ENCODE measurements at regions not wholly inside any gene's neighbourhood (a gene's known extent, or its start where the extent isn't known, plus 50 kb on each side); places are given as distances from the start of the nearest gene placed in this dataset.

DNA sequence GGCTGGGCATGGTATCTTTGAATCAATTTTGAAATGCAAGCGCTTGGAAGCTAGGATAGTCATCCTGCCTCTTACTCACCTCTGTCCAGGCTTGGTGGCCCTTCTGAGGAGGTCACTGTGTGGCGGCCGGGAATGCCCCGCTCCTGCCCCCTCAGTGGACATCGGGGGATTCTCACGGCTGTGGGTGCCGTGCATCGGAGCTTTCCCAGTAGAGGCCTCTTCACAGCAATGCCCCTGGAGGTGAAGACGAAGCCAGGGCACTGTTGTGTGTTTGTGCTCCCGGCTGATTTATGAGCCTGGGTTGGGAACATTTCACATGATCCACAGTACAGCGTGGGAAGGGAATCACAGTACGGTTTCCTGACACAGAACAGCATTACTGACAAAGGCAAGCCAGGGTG, 147.5 kb downstream of the NXNL2 start:
- Histone ChIP-seq H3K36me3 (ENCODE audit: control insufficient read depth in 4 of 4, insufficient read depth in 4 of 4, low read length in 3 of 4) (no peaks in the 10 kb centered on the region), H3K4me3 (ENCODE audit: control insufficient read depth in 1 of 7, extremely low read depth in 1 of 7, insufficient read depth in 4 of 7, low read depth in 2 of 7, low read length in 6 of 7) (no peak overlapping the region), H3K27me3 (replicated peaks in 2 of 5; ENCODE audit: control insufficient read depth in 4 of 5, insufficient read depth in 5 of 5, low read length in 4 of 5) (peaks cover 0 to 6% (median 0%) of the 10 kb centered on the region in 5 experiments), H3K4me1 (ENCODE audit: control extremely low read depth in 1 of 4, control insufficient read depth in 4 of 4, insufficient read depth in 4 of 4, low read length in 3 of 4) (no peaks in the 10 kb centered on the region), H3K9me3 (ENCODE audit: control extremely low read depth in 1 of 5, control insufficient read depth in 4 of 5, insufficient read depth in 2 of 5, low read depth in 1 of 5, low read length in 4 of 5) (no peaks in the 10 kb centered on the region), H3K27ac (ENCODE audit: insufficient read depth in 1 of 2, low read depth in 1 of 2, low read length in 2 of 2, poor library complexity in 1 of 2, severe bottlenecking in 2 of 2) (no peak overlapping the region)
- POLR2A ChIA-PET = no interaction called here
- DNase-seq = no peak
- WGBS (ENCODE audit: insufficient coverage) = 77% methylated on average over 12 of the region's 12 CpGs
- CTCF ChIA-PET = no interaction called here

GRCh38 chr9:88684046-88684445, 149.1 kb downstream of the NXNL2 start:
- Histone ChIP-seq H3K36me3 (ENCODE audit: control insufficient read depth in 4 of 4, insufficient read depth in 4 of 4, low read length in 3 of 4) (no peaks in the 10 kb centered on the region), H3K27me3 (replicated peaks in 2 of 5; ENCODE audit: control insufficient read depth in 4 of 5, insufficient read depth in 5 of 5, low read length in 4 of 5) (peaks cover 0 to 6% (median 0%) of the 10 kb centered on the region in 5 experiments), H3K27ac (ENCODE audit: insufficient read depth in 1 of 2, low read depth in 1 of 2, low read length in 2 of 2, poor library complexity in 1 of 2, severe bottlenecking in 2 of 2) (no peak overlapping the region), H3K9me3 (ENCODE audit: control extremely low read depth in 1 of 5, control insufficient read depth in 4 of 5, insufficient read depth in 2 of 5, low read depth in 1 of 5, low read length in 4 of 5) (no peaks in the 10 kb centered on the region), H3K4me3 (ENCODE audit: control insufficient read depth in 1 of 7, extremely low read depth in 1 of 7, insufficient read depth in 4 of 7, low read depth in 2 of 7, low read length in 6 of 7) (no peak overlapping the region), H3K4me1 (ENCODE audit: control extremely low read depth in 1 of 4, control insufficient read depth in 4 of 4, insufficient read depth in 4 of 4, low read length in 3 of 4) (no peaks in the 10 kb centered on the region)
- 94% methylated on average over 6 of the region's 8 CpGs for WGBS (ENCODE audit: insufficient coverage)
- CTCF ChIA-PET = no interaction called here
- DNase-seq = no peak
- POLR2A ChIA-PET = no interaction called here

DNA sequence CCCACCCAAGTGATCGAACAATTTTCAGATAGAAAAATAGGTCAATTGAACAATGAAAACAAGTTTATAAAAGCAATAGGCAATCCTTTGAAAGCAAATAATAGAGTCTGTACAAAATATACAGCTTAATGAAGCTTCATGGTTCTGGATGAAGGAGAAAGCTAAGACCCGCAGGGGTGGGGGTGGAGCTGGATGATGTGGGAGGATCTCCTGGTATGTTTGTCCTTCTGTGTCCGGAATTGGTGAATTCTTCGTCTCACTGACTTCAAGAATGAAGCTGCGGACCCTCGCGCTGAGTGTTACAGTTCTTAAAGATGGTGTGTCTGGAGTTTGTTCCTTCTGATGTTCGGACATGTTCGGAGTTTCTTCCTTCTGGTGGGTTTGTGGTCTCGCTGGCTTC, 149.9 kb downstream of the NXNL2 start:
- Histone ChIP-seq H3K27me3 (replicated peaks in 2 of 5; ENCODE audit: control insufficient read depth in 4 of 5, insufficient read depth in 5 of 5, low read length in 4 of 5) (peaks cover 0 to 6% (median 0%) of the 10 kb centered on the region in 5 experiments), H3K36me3 (ENCODE audit: control insufficient read depth in 4 of 4, insufficient read depth in 4 of 4, low read length in 3 of 4) (no peaks in the 10 kb centered on the region), H3K27ac (ENCODE audit: insufficient read depth in 1 of 2, low read depth in 1 of 2, low read length in 2 of 2, poor library complexity in 1 of 2, severe bottlenecking in 2 of 2) (no peak overlapping the region), H3K9me3 (ENCODE audit: control extremely low read depth in 1 of 5, control insufficient read depth in 4 of 5, insufficient read depth in 2 of 5, low read depth in 1 of 5, low read length in 4 of 5) (no peaks in the 10 kb centered on the region), H3K4me1 (ENCODE audit: control extremely low read depth in 1 of 4, control insufficient read depth in 4 of 4, insufficient read depth in 4 of 4, low read length in 3 of 4) (no peaks in the 10 kb centered on the region), H3K4me3 (ENCODE audit: control insufficient read depth in 1 of 7, extremely low read depth in 1 of 7, insufficient read depth in 4 of 7, low read depth in 2 of 7, low read length in 6 of 7) (no peak overlapping the region)
- POLR2A ChIA-PET = no interaction called here
- 87% methylated on average over 3 of the region's 10 CpGs for WGBS (ENCODE audit: insufficient coverage)
- CTCF ChIA-PET = no interaction called here
- no peak for DNase-seq

DNA sequence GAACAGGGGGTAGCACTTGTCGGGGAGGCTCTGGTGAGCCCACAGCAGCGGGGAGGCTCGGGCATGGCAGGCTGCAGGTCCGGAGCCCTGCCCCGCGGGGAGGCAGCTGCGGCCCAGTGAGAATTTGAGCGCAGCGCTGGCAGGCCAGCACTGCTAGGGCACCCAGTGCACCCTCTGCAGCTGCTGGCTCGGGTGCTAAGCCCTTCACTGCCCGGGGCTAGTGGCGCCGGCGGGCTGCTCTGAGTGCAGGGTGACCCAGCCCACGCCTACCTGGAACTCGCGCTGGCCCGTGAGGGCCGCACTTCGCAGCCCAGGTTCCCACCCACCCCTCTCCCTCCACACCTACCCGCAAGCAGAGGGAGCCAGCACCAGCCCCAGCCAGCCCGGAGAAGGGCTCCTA, 151.0 kb downstream of the NXNL2 start:
- Histone ChIP-seq H3K27ac (ENCODE audit: insufficient read depth in 1 of 2, low read depth in 1 of 2, low read length in 2 of 2, poor library complexity in 1 of 2, severe bottlenecking in 2 of 2) (no peak overlapping the region), H3K9me3 (ENCODE audit: control extremely low read depth in 1 of 5, control insufficient read depth in 4 of 5, insufficient read depth in 2 of 5, low read depth in 1 of 5, low read length in 4 of 5) (no peaks in the 10 kb centered on the region), H3K4me1 (ENCODE audit: control extremely low read depth in 1 of 4, control insufficient read depth in 4 of 4, insufficient read depth in 4 of 4, low read length in 3 of 4) (no peaks in the 10 kb centered on the region), H3K4me3 (ENCODE audit: control insufficient read depth in 1 of 7, extremely low read depth in 1 of 7, insufficient read depth in 4 of 7, low read depth in 2 of 7, low read length in 6 of 7) (no peak overlapping the region), H3K36me3 (ENCODE audit: control insufficient read depth in 4 of 4, insufficient read depth in 4 of 4, low read length in 3 of 4) (no peaks in the 10 kb centered on the region), H3K27me3 (replicated peaks in 2 of 5; ENCODE audit: control insufficient read depth in 4 of 5, insufficient read depth in 5 of 5, low read length in 4 of 5) (peaks cover 0 to 6% (median 0%) of the 10 kb centered on the region in 5 experiments)
- WGBS (ENCODE audit: insufficient coverage) = 93% methylated on average over 14 of the region's 22 CpGs
- no peak for DNase-seq
- ChIA-PET POLR2A (no interaction called here), CTCF (no interaction called here)

- Histone ChIP-seq H3K27ac (ENCODE audit: insufficient read depth in 1 of 2, low read depth in 1 of 2, low read length in 2 of 2, poor library complexity in 1 of 2, severe bottlenecking in 2 of 2) (no peak overlapping the region), H3K9me3 (ENCODE audit: control extremely low read depth in 1 of 5, control insufficient read depth in 4 of 5, insufficient read depth in 2 of 5, low read depth in 1 of 5, low read length in 4 of 5) (peaks cover 0 to 5% (median 0%) of the 10 kb centered on the region in 5 experiments), H3K27me3 (replicated peaks in 2 of 5; ENCODE audit: control insufficient read depth in 4 of 5, insufficient read depth in 5 of 5, low read length in 4 of 5) (peaks cover 0 to 4% (median 0%) of the 10 kb centered on the region in 5 experiments), H3K4me1 (ENCODE audit: control extremely low read depth in 1 of 4, control insufficient read depth in 4 of 4, insufficient read depth in 4 of 4, low read length in 3 of 4) (no peaks in the 10 kb centered on the region), H3K36me3 (ENCODE audit: control insufficient read depth in 4 of 4, insufficient read depth in 4 of 4, low read length in 3 of 4) (no peaks in the 10 kb centered on the region), H3K4me3 (ENCODE audit: control insufficient read depth in 1 of 7, extremely low read depth in 1 of 7, insufficient read depth in 4 of 7, low read depth in 2 of 7, low read length in 6 of 7) (no peak overlapping the region)
- WGBS (ENCODE audit: insufficient coverage) = 100% methylated on average over 2 of the region's 6 CpGs
- POLR2A ChIA-PET = no interaction called here
- DNase-seq = no peak
- CTCF ChIA-PET = no interaction called here
Measured at GRCh38 chr9:88689509-88690298, 154.7 kb downstream of the NXNL2 start.

DNA sequence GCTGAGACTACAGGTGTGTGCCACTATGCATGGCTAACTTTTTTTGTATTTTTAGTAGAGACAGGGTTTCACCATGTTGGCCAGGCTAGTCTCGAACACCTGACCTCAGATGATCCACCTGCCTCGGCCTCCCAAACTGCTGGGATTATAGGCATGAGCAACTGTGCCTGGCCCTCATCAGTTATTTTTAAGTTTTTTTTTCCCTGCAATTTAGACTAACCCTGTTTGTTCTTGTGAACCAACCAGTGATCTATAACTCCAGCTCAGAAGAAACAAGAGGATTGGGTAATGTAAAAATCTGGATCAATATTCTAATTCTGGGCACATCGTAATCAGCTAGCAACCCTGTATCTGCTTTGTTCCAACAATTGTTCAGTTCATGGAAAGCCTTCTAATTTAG, 155.7 kb downstream of the NXNL2 start:
- 100% methylated on average over 2 of the region's 3 CpGs for WGBS (ENCODE audit: insufficient coverage)
- CTCF ChIA-PET = no interaction called here

GRCh38 chr9:88691091-88691490, 156.1 kb downstream of the NXNL2 start:
- peaks cover 0 to 10% (median 2%) of the 10 kb centered on the region in 5 experiments for H3K27me3 ChIP-seq (replicated peaks in 2 of 5; ENCODE audit: control insufficient read depth in 4 of 5, insufficient read depth in 5 of 5, low read length in 4 of 5)
- ChIA-PET POLR2A (interaction anchor here (0.6 kb wide), 1 partner anchor 1842 kb away, joined by 4 read pairs; no protein-coding TSS in a partner anchor), CTCF (no interaction called here)
- H3K9me3 ChIP-seq (ENCODE audit: control extremely low read depth in 1 of 5, control insufficient read depth in 4 of 5, insufficient read depth in 2 of 5, low read depth in 1 of 5, low read length in 4 of 5) = peaks cover 0 to 5% (median 0%) of the 10 kb centered on the region in 5 experiments
- H3K36me3 ChIP-seq (ENCODE audit: control insufficient read depth in 4 of 4, insufficient read depth in 4 of 4, low read length in 3 of 4) = no peaks in the 10 kb centered on the region
- H3K4me3 ChIP-seq (ENCODE audit: control insufficient read depth in 1 of 7, extremely low read depth in 1 of 7, insufficient read depth in 4 of 7, low read depth in 2 of 7, low read length in 6 of 7) = no peak overlapping the region
- no CpG with 5 or more reads among the region's 3 CpGs for WGBS (ENCODE audit: insufficient coverage)
- H3K4me1 ChIP-seq (ENCODE audit: control extremely low read depth in 1 of 4, control insufficient read depth in 4 of 4, insufficient read depth in 4 of 4, low read length in 3 of 4) = no peaks in the 10 kb centered on the region
- no peak for DNase-seq
- H3K27ac ChIP-seq (ENCODE audit: insufficient read depth in 1 of 2, low read depth in 1 of 2, low read length in 2 of 2, poor library complexity in 1 of 2, severe bottlenecking in 2 of 2) = no peak overlapping the region

More for the DNA sequence above, 155.7 kb downstream of the NXNL2 start:
- Histone ChIP-seq H3K27ac (ENCODE audit: insufficient read depth in 1 of 2, low read depth in 1 of 2, low read length in 2 of 2, poor library complexity in 1 of 2, severe bottlenecking in 2 of 2) (no peak overlapping the region), H3K36me3 (ENCODE audit: control insufficient read depth in 4 of 4, insufficient read depth in 4 of 4, low read length in 3 of 4) (no peaks in the 10 kb centered on the region), H3K9me3 (ENCODE audit: control extremely low read depth in 1 of 5, control insufficient read depth in 4 of 5, insufficient read depth in 2 of 5, low read depth in 1 of 5, low read length in 4 of 5) (peaks cover 0 to 5% (median 0%) of the 10 kb centered on the region in 5 experiments), H3K27me3 (replicated peaks in 2 of 5; ENCODE audit: control insufficient read depth in 4 of 5, insufficient read depth in 5 of 5, low read length in 4 of 5) (peaks cover 0 to 10% (median 2%) of the 10 kb centered on the region in 5 experiments), H3K4me1 (ENCODE audit: control extremely low read depth in 1 of 4, control insufficient read depth in 4 of 4, insufficient read depth in 4 of 4, low read length in 3 of 4) (no peaks in the 10 kb centered on the region), H3K4me3 (ENCODE audit: control insufficient read depth in 1 of 7, extremely low read depth in 1 of 7, insufficient read depth in 4 of 7, low read depth in 2 of 7, low read length in 6 of 7) (no peak overlapping the region)
- no peak for DNase-seq
- POLR2A ChIA-PET = interaction anchor here (0.6 kb wide), 1 partner anchor 1843 kb away, joined by 4 read pairs; no protein-coding TSS in a partner anchor
